Ectodermal cell (in vitro differentiated cells): ENCODE measurements at regions not wholly inside any gene's neighbourhood (a gene's known extent, or its start where the extent isn't known, plus 50 kb on each side); places are given as distances from the start of the nearest gene placed in this dataset.

Source experiments
- H3K27ac ChIP-seq: 2 replicates; pipeline ENCODE4 v1.7.0; 2013; ENCODE audit warnings: mild to moderate bottlenecking, low read depth, low read length; ENCODE audit not compliant: insufficient read depth, poor library complexity, severe bottlenecking
- H3K27me3 ChIP-seq: 2 replicates; pipeline ENCODE4 v1.7.0; 2013; ENCODE audit warnings: mild to moderate bottlenecking, low read length; ENCODE audit not compliant: insufficient read depth, control insufficient read depth, poor library complexity, severe bottlenecking
- H3K36me3 ChIP-seq: one replicate; pipeline ENCODE4 v1.7.0; 2013; ENCODE audit warnings: low read length; ENCODE audit not compliant: control insufficient read depth, insufficient read depth
- H3K4me1 ChIP-seq: one replicate; pipeline ENCODE4 v1.7.0; 2013; ENCODE audit warnings: low read length; ENCODE audit not compliant: control insufficient read depth, insufficient read depth
- H3K4me3 ChIP-seq: 2 replicates; pipeline ENCODE4 v1.7.0; 2013; ENCODE audit warnings: low read depth, low read length, control low read depth; ENCODE audit not compliant: insufficient read depth
- H3K9me3 ChIP-seq: 2 replicates; pipeline ENCODE4 v1.7.0; 2013; ENCODE audit warnings: mild to moderate bottlenecking, low read length, moderate library complexity; ENCODE audit not compliant: control insufficient read depth
- WGBS, 2 experiments: methylation state at CpG; one replicate each; pipeline ENCODE4 v1.1.7; 2013; ENCODE audit warnings: missing lambda C conversion rate in 2 of 2; 5-methylcytosine and 5-hydroxymethylcytosine counted together

DNA sequence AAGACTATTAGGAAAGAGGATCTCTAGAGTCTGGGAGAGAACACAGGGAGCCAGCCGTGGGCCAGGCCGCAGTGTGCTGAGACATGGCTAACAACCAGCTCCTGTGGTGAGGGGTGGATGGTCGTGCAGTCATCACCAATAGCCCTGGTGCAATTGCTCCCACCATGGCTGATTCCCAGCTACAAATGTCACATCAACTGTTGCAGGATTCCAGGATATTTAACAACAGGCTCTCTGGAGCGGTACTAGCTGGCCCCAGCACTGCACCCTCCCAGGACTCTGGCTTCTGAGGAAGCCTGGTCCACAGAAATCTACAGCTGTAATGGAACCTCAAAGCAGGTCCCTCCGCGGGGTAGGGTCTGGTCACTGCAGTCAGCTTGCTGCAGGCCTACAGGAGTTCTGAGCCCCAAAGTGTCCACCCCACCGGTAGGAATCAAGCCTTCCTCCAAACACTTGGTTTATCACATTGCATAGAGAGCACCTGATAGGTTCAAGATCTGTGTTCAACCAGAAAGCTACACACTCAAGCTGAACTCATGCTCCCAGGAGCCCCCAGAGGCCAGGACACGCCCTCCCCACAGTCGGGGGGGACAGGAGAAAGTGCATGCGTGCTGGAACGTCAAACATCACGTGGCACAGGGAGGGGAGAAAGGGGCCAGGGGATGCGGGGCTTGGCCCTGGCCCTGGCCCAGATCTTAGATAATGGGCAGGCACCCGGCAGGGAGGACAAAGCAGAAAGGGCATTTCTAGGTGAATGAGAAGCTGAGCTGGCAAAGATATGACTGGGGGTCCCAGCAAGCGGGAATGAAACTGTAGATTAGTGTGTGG lies 609.0 kb downstream of the TBC1D22A start:
- 70 to 72% methylated on average over 15 of the region's 15 CpGs for WGBS, 2 experiments

GRCh38 chr22:47370448-47371262 lies 608.2 kb downstream of the TBC1D22A start:
- 68 to 71% methylated on average over 18 of the region's 18 CpGs for WGBS, 2 experiments
- Histone ChIP-seq H3K27me3 (no peaks in the 10 kb centered on the region), H3K27ac (no peak overlapping the region), H3K36me3 (no peaks in the 10 kb centered on the region), H3K4me1 (no peaks in the 10 kb centered on the region), H3K4me3 (no peak overlapping the region), H3K9me3 (peaks cover 6% of the 10 kb centered on the region)

More for the DNA sequence above, 609.0 kb downstream of the TBC1D22A start:
- Histone ChIP-seq H3K9me3 (peaks cover 6% of the 10 kb centered on the region), H3K4me3 (no peak overlapping the region), H3K36me3 (no peaks in the 10 kb centered on the region), H3K27ac (no peak overlapping the region), H3K27me3 (no peaks in the 10 kb centered on the region), H3K4me1 (no peaks in the 10 kb centered on the region)

- no peak overlapping the region for H3K27ac ChIP-seq
- H3K9me3 ChIP-seq: peaks cover 6% of the 10 kb centered on the region
- no peaks in the 10 kb centered on the region for H3K36me3 ChIP-seq
- WGBS, 2 experiments: 51 to 61% methylated on average over 6 of the region's 6 CpGs
- no peaks in the 10 kb centered on the region for H3K4me1 ChIP-seq
- no peak overlapping the region for H3K4me3 ChIP-seq
- no peaks in the 10 kb centered on the region for H3K27me3 ChIP-seq
These were observed 607.1 kb downstream of the TBC1D22A start for GRCh38 chr22:47369431-47370015.

GRCh38 chr22:47369020-47369419 lies 606.6 kb downstream of the TBC1D22A start:
- no peak overlapping the region for H3K27ac ChIP-seq
- H3K4me1 ChIP-seq: no peaks in the 10 kb centered on the region
- no peaks in the 10 kb centered on the region for H3K36me3 ChIP-seq
- H3K9me3 ChIP-seq: peaks cover 10% of the 10 kb centered on the region
- H3K27me3 ChIP-seq: no peaks in the 10 kb centered on the region
- WGBS, 2 experiments: 65 to 71% methylated on average over 8 of the region's 8 CpGs
- H3K4me3 ChIP-seq: no peak overlapping the region

- H3K27me3 ChIP-seq: no peaks in the 10 kb centered on the region
- no peaks in the 10 kb centered on the region for H3K36me3 ChIP-seq
- peaks cover 10% of the 10 kb centered on the region for H3K9me3 ChIP-seq
- 71 to 73% methylated on average over 21 of the region's 21 CpGs for WGBS, 2 experiments
- no peak overlapping the region for H3K4me3 ChIP-seq
- H3K4me1 ChIP-seq: no peaks in the 10 kb centered on the region
- no peak overlapping the region for H3K27ac ChIP-seq
These were observed 605.8 kb downstream of the TBC1D22A start for GRCh38 chr22:47367993-47368945.

DNA sequence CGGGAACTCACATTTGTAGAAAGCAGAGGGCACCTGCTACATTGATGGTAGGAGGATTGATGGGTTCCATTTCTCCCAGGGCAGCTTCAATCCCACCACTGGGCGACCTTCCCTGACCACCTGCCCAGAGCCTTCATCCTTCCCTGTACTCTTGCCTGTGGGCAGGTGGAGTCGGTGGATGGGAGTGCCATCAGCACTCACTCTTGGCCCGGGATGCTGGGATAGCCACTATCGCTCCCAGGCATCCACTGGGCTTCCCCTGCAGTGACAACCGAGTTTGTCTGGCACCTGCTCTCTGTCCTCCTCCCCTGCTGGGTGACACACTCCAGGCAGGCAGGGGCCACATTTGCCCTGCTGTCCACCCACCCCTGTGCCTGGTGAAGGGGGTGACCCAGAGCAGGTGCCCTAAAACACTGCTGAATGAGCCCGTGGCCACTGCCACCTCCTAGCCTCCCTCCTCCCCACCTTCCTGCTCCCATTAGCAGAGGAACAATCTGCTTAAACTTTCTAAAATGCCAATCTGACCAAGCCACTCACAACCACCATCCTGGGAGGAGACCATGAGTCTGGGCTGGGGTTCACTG lies 604.7 kb downstream of the TBC1D22A start:
- Histone ChIP-seq H3K4me1 (no peaks in the 10 kb centered on the region), H3K27ac (no peak overlapping the region), H3K4me3 (no peak overlapping the region), H3K36me3 (no peaks in the 10 kb centered on the region), H3K9me3 (peaks cover 10% of the 10 kb centered on the region), H3K27me3 (no peaks in the 10 kb centered on the region)
- 49 to 50% methylated on average over 7 of the region's 7 CpGs for WGBS, 2 experiments

GRCh38 chr22:47366026-47366767 lies 603.7 kb downstream of the TBC1D22A start:
- Histone ChIP-seq H3K4me3 (no peak overlapping the region), H3K4me1 (no peaks in the 10 kb centered on the region), H3K27ac (no peak overlapping the region), H3K36me3 (no peaks in the 10 kb centered on the region), H3K27me3 (no peaks in the 10 kb centered on the region), H3K9me3 (peaks cover 10% of the 10 kb centered on the region)
- 76 to 79% methylated on average over 17 of the region's 17 CpGs for WGBS, 2 experiments

DNA sequence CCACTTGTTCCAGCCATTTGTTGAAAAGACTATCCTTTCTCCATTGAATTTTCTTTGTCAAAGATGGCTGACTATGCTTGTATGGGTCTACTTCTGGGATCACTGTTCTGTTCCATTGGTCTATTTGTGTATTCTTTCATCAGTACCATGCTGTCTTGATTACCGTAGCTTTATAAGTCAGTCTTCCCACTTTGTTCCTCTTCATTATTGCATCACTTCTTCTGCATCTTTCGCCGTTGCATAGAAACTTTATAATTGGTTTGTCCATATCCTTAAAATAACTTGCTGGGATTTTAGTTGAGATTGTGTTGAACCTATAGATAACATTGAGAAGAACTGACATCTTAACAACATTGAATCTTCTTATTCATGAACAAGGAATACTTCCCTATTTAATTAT lies 598.8 kb downstream of the TBC1D22A start:
- WGBS, 2 experiments: 92 to 96% methylated on average over 3 of the region's 3 CpGs
- H3K27ac ChIP-seq: no peak overlapping the region
- no peaks in the 10 kb centered on the region for H3K36me3 ChIP-seq
- H3K27me3 ChIP-seq: no peaks in the 10 kb centered on the region
- peaks cover 12% of the 10 kb centered on the region for H3K9me3 ChIP-seq
- H3K4me1 ChIP-seq: no peaks in the 10 kb centered on the region
- H3K4me3 ChIP-seq: no peak overlapping the region

DNA sequence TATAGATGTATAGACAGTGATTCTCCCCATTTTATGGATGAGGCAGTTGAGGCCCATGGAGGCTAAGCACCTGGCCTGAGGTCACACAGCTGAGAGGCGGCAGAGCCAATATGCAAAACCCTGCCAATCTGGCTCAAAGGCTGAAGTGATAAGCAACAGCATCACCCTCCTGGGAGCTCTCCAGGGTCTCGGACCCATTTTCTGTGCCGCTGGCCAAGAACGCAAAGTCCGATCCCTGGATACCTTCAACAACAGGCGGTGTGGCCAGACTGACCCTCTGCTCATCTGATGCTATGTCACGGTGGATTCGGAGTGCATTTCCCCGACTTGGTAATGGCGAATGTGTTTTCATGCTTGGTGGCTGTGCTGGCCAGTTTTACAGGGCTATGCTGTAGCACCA lies 595.0 kb downstream of the TBC1D22A start:
- Histone ChIP-seq H3K9me3 (peaks cover 8% of the 10 kb centered on the region), H3K4me1 (no peaks in the 10 kb centered on the region), H3K27me3 (no peaks in the 10 kb centered on the region), H3K36me3 (no peaks in the 10 kb centered on the region), H3K4me3 (no peak overlapping the region), H3K27ac (no peak overlapping the region)
- WGBS, 2 experiments: 90 to 92% methylated on average over 10 of the region's 10 CpGs
